Cardiac fibroblast (primary cell): ENCODE measurements at regions not wholly inside any gene's neighbourhood (a gene's known extent, or its start where the extent isn't known, plus 50 kb on each side); places are given as distances from the start of the nearest gene placed in this dataset.
"Not testable (repeated sequence)": the region's sequence is repeated elsewhere in the genome, so short reads cannot be mapped to it uniquely, and the experiment has no call there.

ENCODE experiments used
- DNase-seq, 2 donors: peaks; one replicate each; pipeline versions ENCODE4 v3.0.0 to v3.0.0-alpha.2; 2010; ENCODE audit warnings: low read depth in 2 of 2
- H3K4me3 ChIP-seq, 2 donors: replicated peaks in 1 of 2; 1 replicate in 1 of 2; 2 replicates in 1 of 2; pipeline ENCODE4 v1.5.1; 2011; ENCODE audit warnings: low read depth in 2 of 2, low read length in 2 of 2, mild to moderate bottlenecking in 2 of 2, moderate library complexity in 1 of 2
- TF ChIP-seq, protein P1 (sequence below): IDR thresholded peaks from one replicate; pipeline ENCODE4 v1.5.1; 2011; ENCODE audit warnings: low read depth, mild to moderate bottlenecking, low read length, inconsistent platforms

- H3K4me3 ChIP-seq = no peak overlapping the region
- TF ChIP-seq, protein P1, sequence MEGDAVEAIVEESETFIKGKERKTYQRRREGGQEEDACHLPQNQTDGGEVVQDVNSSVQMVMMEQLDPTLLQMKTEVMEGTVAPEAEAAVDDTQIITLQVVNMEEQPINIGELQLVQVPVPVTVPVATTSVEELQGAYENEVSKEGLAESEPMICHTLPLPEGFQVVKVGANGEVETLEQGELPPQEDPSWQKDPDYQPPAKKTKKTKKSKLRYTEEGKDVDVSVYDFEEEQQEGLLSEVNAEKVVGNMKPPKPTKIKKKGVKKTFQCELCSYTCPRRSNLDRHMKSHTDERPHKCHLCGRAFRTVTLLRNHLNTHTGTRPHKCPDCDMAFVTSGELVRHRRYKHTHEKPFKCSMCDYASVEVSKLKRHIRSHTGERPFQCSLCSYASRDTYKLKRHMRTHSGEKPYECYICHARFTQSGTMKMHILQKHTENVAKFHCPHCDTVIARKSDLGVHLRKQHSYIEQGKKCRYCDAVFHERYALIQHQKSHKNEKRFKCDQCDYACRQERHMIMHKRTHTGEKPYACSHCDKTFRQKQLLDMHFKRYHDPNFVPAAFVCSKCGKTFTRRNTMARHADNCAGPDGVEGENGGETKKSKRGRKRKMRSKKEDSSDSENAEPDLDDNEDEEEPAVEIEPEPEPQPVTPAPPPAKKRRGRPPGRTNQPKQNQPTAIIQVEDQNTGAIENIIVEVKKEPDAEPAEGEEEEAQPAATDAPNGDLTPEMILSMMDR = no peak
- DNase-seq = no peak
Observed at GRCh38 chr6:167669870-167670802, 156.6 kb upstream of the AFDN start.

GRCh38 chr6:167670938-167671338, 155.8 kb upstream of the AFDN start:
- TF ChIP-seq, protein P1 = no peak
- H3K4me3 ChIP-seq = no peak overlapping the region
- DNase-seq = no peak

GRCh38 chr6:167671379-167671976, 155.2 kb upstream of the AFDN start:
- not testable (repeated sequence) for H3K4me3 ChIP-seq, DNase-seq

GRCh38 chr6:167671977-167672687, 154.6 kb upstream of the AFDN start:
- no peak for DNase-seq
- TF ChIP-seq, protein P1 = no peak
- no peak overlapping the region for H3K4me3 ChIP-seq

GRCh38 chr6:167672738-167673137, 154.0 kb upstream of the AFDN start:
- TF ChIP-seq, protein P1 = no peak
- H3K4me3 ChIP-seq = no peak overlapping the region
- no peak for DNase-seq

DNA sequence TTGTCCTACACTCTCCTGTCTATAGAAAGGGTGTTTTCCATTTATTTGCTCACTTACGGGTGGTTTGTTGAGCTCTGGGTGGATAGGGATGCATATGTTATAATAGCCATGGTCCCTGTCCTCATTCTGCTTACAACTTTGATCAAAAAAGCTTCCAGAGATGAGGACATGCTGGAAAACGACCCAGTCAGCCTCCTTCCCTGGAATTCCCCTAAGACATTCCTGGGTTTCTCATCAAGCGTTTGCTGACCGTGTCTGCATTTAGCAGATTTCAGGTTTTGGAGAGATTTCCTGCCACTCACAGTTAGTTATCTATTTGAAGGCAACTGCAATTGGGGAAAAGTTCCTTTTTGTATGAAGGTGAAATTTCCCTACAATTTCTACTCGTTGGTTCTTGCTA, 152.8 kb upstream of the AFDN start:
- no peak for DNase-seq
- no peak overlapping the region for H3K4me3 ChIP-seq
- TF ChIP-seq, protein P1 = no peak

GRCh38 chr6:167674486-167674885, 152.2 kb upstream of the AFDN start:
- DNase-seq = no peak
- TF ChIP-seq, protein P1 = no peak
- no peak overlapping the region for H3K4me3 ChIP-seq
